Activated T-cell treated with anti-CD3 and anti-CD28 coated beads, Interleukin-2, amount 50 U/mL, for 72 hours (primary cell): ENCODE measurements at regions not wholly inside any gene's neighbourhood (a gene's known extent, or its start where the extent isn't known, plus 50 kb on each side); places are given as distances from the start of the nearest gene placed in this dataset.
"Not testable (repeated sequence)": the region's sequence is repeated elsewhere in the genome, so short reads cannot be mapped to it uniquely, and the experiment has no call there.

Source experiments
- ATAC-seq, 2 donors: fragments of 150-1000 bp; cut with Tn5 transposase; replicated peaks in 1 of 2; 2 replicates each; pipeline ENCODE4 v1.10.0; 2021; ENCODE audit warnings: moderate library complexity in 2 of 2, mild to moderate bottlenecking in 1 of 2
- DNase-seq, 2 donors: peaks; one replicate each; pipeline ENCODE4 v3.0.0; 2021 to 2022; ENCODE audit warnings: mixed read lengths in 1 of 2
- H3K27ac Mint-ChIP-seq: one replicate; pipeline ENCODE4 v1.8.0; 2022; ENCODE audit warnings: mild to moderate bottlenecking, moderate library complexity, mixed read lengths
- H3K27me3 Mint-ChIP-seq: one replicate; pipeline ENCODE4 v1.8.0; 2022; ENCODE audit warnings: low read depth, mixed read lengths
- H3K36me3 Mint-ChIP-seq, 2 donors: one replicate each; pipeline ENCODE4 v1.8.0; 2022; ENCODE audit warnings: mixed read lengths in 2 of 2, mild to moderate bottlenecking in 1 of 2; ENCODE audit not compliant: insufficient read depth in 2 of 2
- H3K4me1 Mint-ChIP-seq: one replicate; pipeline ENCODE4 v1.8.0; 2022; ENCODE audit warnings: low read depth, mixed read lengths
- H3K4me3 Mint-ChIP-seq, 2 donors: one replicate each; pipeline ENCODE4 v1.8.0; 2022; ENCODE audit warnings: mild to moderate bottlenecking in 2 of 2, mixed read lengths in 2 of 2, moderate library complexity in 2 of 2
- H3K9me3 Mint-ChIP-seq, 2 donors: one replicate each; pipeline ENCODE4 v1.8.0; 2022; ENCODE audit warnings: mixed read lengths in 2 of 2

- DNase-seq (no peak), ATAC-seq (no peak)
- peaks cover 27 to 49% of the 10 kb centered on the region in 2 donors for H3K36me3 Mint-ChIP-seq
- H3K27ac Mint-ChIP-seq: no peak overlapping the region
- no peak overlapping the region for H3K4me3 Mint-ChIP-seq
- no peaks in the 10 kb centered on the region for H3K9me3 Mint-ChIP-seq
- H3K4me1 Mint-ChIP-seq: peaks cover 33% of the 10 kb centered on the region
- H3K27me3 Mint-ChIP-seq: no peaks in the 10 kb centered on the region
Measured at GRCh38 chr7:130950054-130950453, 216.0 kb upstream of the KLF14 start.

GRCh38 chr7:130950741-130951140 lies 216.7 kb upstream of the KLF14 start:
- Mint-ChIP-seq H3K36me3 (peaks cover 28 to 52% of the 10 kb centered on the region in 2 donors), H3K4me3 (no peak overlapping the region), H3K9me3 (no peaks in the 10 kb centered on the region), H3K27ac (no peak overlapping the region), H3K4me1 (peaks cover 26% of the 10 kb centered on the region), H3K27me3 (no peaks in the 10 kb centered on the region)
- ATAC-seq: peak; percentile 0 to 8
- DNase-seq: no peak

GRCh38 chr7:130951303-130951975 lies 217.4 kb upstream of the KLF14 start:
- H3K4me1 Mint-ChIP-seq: peaks cover 19% of the 10 kb centered on the region
- no peak overlapping the region for H3K27ac Mint-ChIP-seq
- ATAC-seq (peak; percentile 28 to 46), DNase-seq (no peak)
- no peaks in the 10 kb centered on the region for H3K27me3 Mint-ChIP-seq
- no peaks in the 10 kb centered on the region for H3K9me3 Mint-ChIP-seq
- H3K36me3 Mint-ChIP-seq: peaks cover 32 to 50% of the 10 kb centered on the region in 2 donors
- H3K4me3 Mint-ChIP-seq: no peak overlapping the region

GRCh38 chr7:130951976-130952876 lies 218.2 kb upstream of the KLF14 start:
- no peak overlapping the region for H3K27ac Mint-ChIP-seq
- peaks cover 34 to 53% of the 10 kb centered on the region in 2 donors for H3K36me3 Mint-ChIP-seq
- H3K27me3 Mint-ChIP-seq: no peaks in the 10 kb centered on the region
- H3K4me3 Mint-ChIP-seq: no peak overlapping the region
- H3K9me3 Mint-ChIP-seq: no peaks in the 10 kb centered on the region
- DNase-seq (no peak), ATAC-seq (no peak)
- peaks cover 12% of the 10 kb centered on the region for H3K4me1 Mint-ChIP-seq

GRCh38 chr7:130953196-130953595 lies 219.2 kb upstream of the KLF14 start:
- ATAC-seq: no peak
- H3K4me3 Mint-ChIP-seq: no peak overlapping the region
- H3K27ac Mint-ChIP-seq: no peak overlapping the region
- H3K27me3 Mint-ChIP-seq: no peaks in the 10 kb centered on the region
- H3K9me3 Mint-ChIP-seq: no peaks in the 10 kb centered on the region
- no peak for DNase-seq
- peaks cover 33 to 56% of the 10 kb centered on the region in 2 donors for H3K36me3 Mint-ChIP-seq
- H3K4me1 Mint-ChIP-seq: peaks cover 10% of the 10 kb centered on the region

GRCh38 chr7:130954918-130955564 lies 221.0 kb upstream of the KLF14 start:
- ATAC-seq (peak in 1 of 2 donors; percentile 3), DNase-seq (no peak)
- peaks cover 22% of the 10 kb centered on the region for H3K4me1 Mint-ChIP-seq
- H3K27ac Mint-ChIP-seq: peak overlapping the region; percentile 98
- peaks cover 38 to 70% of the 10 kb centered on the region in 2 donors for H3K36me3 Mint-ChIP-seq
- no peaks in the 10 kb centered on the region for H3K9me3 Mint-ChIP-seq
- H3K4me3 Mint-ChIP-seq: peak overlapping the region in 1 of 2 donors; percentile 81
- H3K27me3 Mint-ChIP-seq: no peaks in the 10 kb centered on the region

- Mint-ChIP-seq H3K9me3 (no peaks in the 10 kb centered on the region), H3K36me3 (peaks cover 40 to 75% of the 10 kb centered on the region in 2 donors), H3K27me3 (no peaks in the 10 kb centered on the region), H3K4me1 (peaks cover 23% of the 10 kb centered on the region), H3K4me3 (peak overlapping the region in 1 of 2 donors; percentile 81), H3K27ac (peak overlapping the region; percentile 98)
- ATAC-seq (no peak), DNase-seq (no peak)
Measured at GRCh38 chr7:130955565-130955919, 221.5 kb upstream of the KLF14 start.

- peak overlapping the region in 1 of 2 donors; percentile 81 for H3K4me3 Mint-ChIP-seq
Measured at GRCh38 chr7:130956417-130957136, 222.6 kb upstream of the KLF14 start.

GRCh38 chr7:130957137-130957513 lies 223.1 kb upstream of the KLF14 start:
- ATAC-seq (no peak), DNase-seq (peak in 1 of 2 donors; percentile 25)
- H3K9me3 Mint-ChIP-seq: no peaks in the 10 kb centered on the region
- peaks cover 33% of the 10 kb centered on the region for H3K4me1 Mint-ChIP-seq
- peak overlapping the region; percentile 98 for H3K27ac Mint-ChIP-seq
- H3K36me3 Mint-ChIP-seq: peaks cover 43 to 84% of the 10 kb centered on the region in 2 donors
- no peaks in the 10 kb centered on the region for H3K27me3 Mint-ChIP-seq
- peak overlapping the region in 1 of 2 donors; percentile 81 for H3K4me3 Mint-ChIP-seq

More at GRCh38 chr7:130956417-130957136, 222.6 kb upstream of the KLF14 start:
- no peak for DNase-seq
- no peaks in the 10 kb centered on the region for H3K27me3 Mint-ChIP-seq
- H3K36me3 Mint-ChIP-seq: peaks cover 45 to 81% of the 10 kb centered on the region in 2 donors
- H3K27ac Mint-ChIP-seq: peak overlapping the region; percentile 98
- no peak for ATAC-seq
- H3K4me1 Mint-ChIP-seq: peaks cover 28% of the 10 kb centered on the region
- H3K9me3 Mint-ChIP-seq: no peaks in the 10 kb centered on the region

- Mint-ChIP-seq H3K36me3 (peaks cover 41 to 79% of the 10 kb centered on the region in 2 donors), H3K4me3 (peak overlapping the region in 1 of 2 donors; percentile 81), H3K27ac (peak overlapping the region; percentile 98), H3K4me1 (peaks cover 41% of the 10 kb centered on the region)
- not testable (repeated sequence) for DNase-seq, ATAC-seq, H3K27me3 Mint-ChIP-seq, H3K9me3 Mint-ChIP-seq
Measured at GRCh38 chr7:130957722-130958435, 223.9 kb upstream of the KLF14 start.

- Mint-ChIP-seq H3K36me3 (peaks cover 39 to 71% of the 10 kb centered on the region in 2 donors), H3K27ac (peak overlapping the region; percentile 98), H3K4me1 (peaks cover 50% of the 10 kb centered on the region), H3K27me3 (no peaks in the 10 kb centered on the region), H3K4me3 (peak overlapping the region in 1 of 2 donors; percentile 81), H3K9me3 (no peaks in the 10 kb centered on the region)
- no peak for DNase-seq
- ATAC-seq: no peak
Measured at GRCh38 chr7:130958846-130959245, 224.8 kb upstream of the KLF14 start.

- H3K27ac Mint-ChIP-seq: peak overlapping the region; percentile 98
- H3K27me3 Mint-ChIP-seq: no peaks in the 10 kb centered on the region
- H3K36me3 Mint-ChIP-seq: peaks cover 33 to 62% of the 10 kb centered on the region in 2 donors
- H3K4me1 Mint-ChIP-seq: peaks cover 53% of the 10 kb centered on the region
- ATAC-seq: peak in 1 of 2 donors; percentile 6
- peak; percentile 65 to 66 for DNase-seq
- H3K9me3 Mint-ChIP-seq: no peaks in the 10 kb centered on the region
- peak overlapping the region in 1 of 2 donors; percentile 81 for H3K4me3 Mint-ChIP-seq
Measured at GRCh38 chr7:130959743-130960207, 225.8 kb upstream of the KLF14 start.
